K562 (cell line): ENCODE measurements at regions not wholly inside any gene's neighbourhood (a gene's known extent, or its start where the extent isn't known, plus 50 kb on each side); places are given as distances from the start of the nearest gene placed in this dataset.

Source experiments
- ARNT ChIP-seq, 2 experiments: fragments of 450-650 bp; IDR thresholded peaks; 2 replicates each; pipeline ENCODE4 v1.6.1; 2016; ENCODE audit warnings: mild to moderate bottlenecking in 1 of 2
- DMBX1 ChIP-seq: fragments of 250-450 bp; sonication (Bioruptor Pico); IDR thresholded peaks from 2 replicates; pipeline ENCODE4 v1.8.0; 2022; ENCODE audit warnings: inconsistent platforms, mild to moderate bottlenecking, moderate library complexity, borderline replicate concordance
- POLR2AphosphoS5 ChIP-seq: IDR thresholded peaks from 2 replicates; pipeline ENCODE4 v1.6.1; 2011; ENCODE audit warnings: mild to moderate bottlenecking, low read depth, low read length, moderate library complexity; ENCODE audit not compliant: control insufficient read depth, insufficient read depth
- RBM17 ChIP-seq: fragments of 200-400 bp; formaldehyde crosslinking; IDR thresholded peaks from 2 replicates; pipeline ENCODE4 v1.6.1; 2017; ENCODE audit warnings: low read depth, mild to moderate bottlenecking, low read length, borderline replicate concordance
- ZNF23 ChIP-seq: fragments of 250-450 bp; sonication (Bioruptor Pico); IDR thresholded peaks from 2 replicates; pipeline ENCODE4 v1.4.0; 2020; ENCODE audit warnings: mild to moderate bottlenecking
- ZNF740 ChIP-seq, 3 experiments: fragments of 200-800 bp in 1 of 3; sonication (Bioruptor generic) in 1 of 3; sonication (generic) in 1 of 3; formaldehyde crosslinking in 1 of 3; IDR thresholded peaks; 2 replicates each; pipeline versions ENCODE4 v1.6.1 to v1.8.0; 2016 to 2022; ENCODE audit warnings: mild to moderate bottlenecking in 2 of 3, missing compliant biosample characterization in 2 of 3, missing genetic modification characterization in 2 of 3, missing genetic modification reagents in 1 of 3
- TF ChIP-seq, protein P1 (sequence below): sonication (generic); formaldehyde crosslinking; IDR thresholded peaks from 2 replicates; pipeline ENCODE4 v1.8.1; 2022; ENCODE audit warnings: missing genetic modification reagents

GRCh38 chr4:127048376-127049044 is 584.2 kb upstream of the INTU start:
- no peak for TF ChIP-seq RBM17
- TF ChIP-seq ARNT (IDR thresholded peaks at IDR 0.05) = no peak
- TF ChIP-seq DMBX1 (CRISPR knock-in tag) = no peak
- TF ChIP-seq POLR2AphosphoS5 = no peak
- TF ChIP-seq ZNF23 (CRISPR knock-in tag) = no peak
- TF ChIP-seq, protein P1, sequence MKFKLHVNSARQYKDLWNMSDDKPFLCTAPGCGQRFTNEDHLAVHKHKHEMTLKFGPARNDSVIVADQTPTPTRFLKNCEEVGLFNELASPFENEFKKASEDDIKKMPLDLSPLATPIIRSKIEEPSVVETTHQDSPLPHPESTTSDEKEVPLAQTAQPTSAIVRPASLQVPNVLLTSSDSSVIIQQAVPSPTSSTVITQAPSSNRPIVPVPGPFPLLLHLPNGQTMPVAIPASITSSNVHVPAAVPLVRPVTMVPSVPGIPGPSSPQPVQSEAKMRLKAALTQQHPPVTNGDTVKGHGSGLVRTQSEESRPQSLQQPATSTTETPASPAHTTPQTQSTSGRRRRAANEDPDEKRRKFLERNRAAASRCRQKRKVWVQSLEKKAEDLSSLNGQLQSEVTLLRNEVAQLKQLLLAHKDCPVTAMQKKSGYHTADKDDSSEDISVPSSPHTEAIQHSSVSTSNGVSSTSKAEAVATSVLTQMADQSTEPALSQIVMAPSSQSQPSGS (CRISPR knock-in tag) = no peak
- TF ChIP-seq ZNF740 (CRISPR knock-in tag; IDR thresholded peaks at IDR 0.05) = no peak
- no peak for TF ChIP-seq ZNF740 (tag; IDR thresholded peaks at IDR 0.05)
